DMS 273 (cell line): ENCODE measurements at regions not wholly inside any gene's neighbourhood (a gene's known extent, or its start where the extent isn't known, plus 50 kb on each side); places are given as distances from the start of the nearest gene placed in this dataset.

Experiments
- DNase-seq: peaks from one replicate; lab custom pipeline; 2025; ENCODE audit not compliant: unreplicated experiment; lab: John Stamatoyannopoulos, UW

- DNase-seq, result no peak
Observed at GRCh38 chr2:58866946-58867345, 625.8 kb upstream of the FANCL start.

- no peak for DNase-seq
Observed at GRCh38 chr2:58866527-58866926, 625.4 kb upstream of the FANCL start.

GRCh38 chr2:58866040-58866439 lies 624.9 kb upstream of the FANCL start:
- DNase-seq, result no peak

- no peak for DNase-seq
Observed at GRCh38 chr2:58865436-58865835, 624.3 kb upstream of the FANCL start.

GRCh38 chr2:58862244-58862643 lies 621.1 kb upstream of the FANCL start:
- DNase-seq, result no peak

GRCh38 chr2:58860586-58860985 lies 619.5 kb upstream of the FANCL start:
- no peak for DNase-seq

- no peak for DNase-seq
Observed at GRCh38 chr2:58856100-58856499, 615.0 kb upstream of the FANCL start.

GRCh38 chr2:58853420-58853819 lies 612.3 kb upstream of the FANCL start:
- no peak for DNase-seq

- DNase-seq, result no peak
Observed at GRCh38 chr2:58852905-58853304, 611.8 kb upstream of the FANCL start.

GRCh38 chr2:58852243-58852642 lies 611.1 kb upstream of the FANCL start:
- no peak for DNase-seq

- DNase-seq, result no peak
Observed at GRCh38 chr2:58851598-58851997, 610.5 kb upstream of the FANCL start.

GRCh38 chr2:58845011-58845410 lies 603.9 kb upstream of the FANCL start:
- DNase-seq, result no peak

GRCh38 chr2:58842501-58843155 lies 601.5 kb upstream of the FANCL start:
- no peak for DNase-seq

GRCh38 chr2:58834404-58834803 lies 593.3 kb upstream of the FANCL start:
- peak; percentile 8 for DNase-seq

- no peak for DNase-seq
Observed at GRCh38 chr2:58826795-58827194, 585.7 kb upstream of the FANCL start.

- no peak for DNase-seq
Observed at GRCh38 chr2:58812771-58813344, 571.7 kb upstream of the FANCL start.

- DNase-seq, result no peak
Observed at GRCh38 chr2:58805126-58805525, 564.0 kb upstream of the FANCL start.

GRCh38 chr2:58803192-58803591 lies 562.1 kb upstream of the FANCL start:
- DNase-seq, result no peak

GRCh38 chr2:58800881-58801280 lies 559.8 kb upstream of the FANCL start:
- no peak for DNase-seq

GRCh38 chr2:58798676-58799208 lies 557.6 kb upstream of the FANCL start:
- DNase-seq, result no peak

GRCh38 chr2:58796239-58796910 lies 555.2 kb upstream of the FANCL start:
- no peak for DNase-seq

GRCh38 chr2:58794916-58795315 lies 553.8 kb upstream of the FANCL start:
- DNase-seq, result no peak
